Left renal cortex interstitium (tissue), 4 donors: ENCODE measurements at regions not wholly inside any gene's neighbourhood (a gene's known extent, or its start where the extent isn't known, plus 50 kb on each side); places are given as distances from the start of the nearest gene placed in this dataset.
"Not testable (repeated sequence)": the region's sequence is repeated elsewhere in the genome, so short reads cannot be mapped to it uniquely, and the experiment has no call there.

Experiments used
- DNase-seq, 4 donors: peaks; one replicate each; pipeline ENCODE4 v3.0.0-alpha.2; 2013; ENCODE audit warnings: low read depth in 4 of 4, low spot score in 2 of 4, missing footprints in 1 of 4

DNA sequence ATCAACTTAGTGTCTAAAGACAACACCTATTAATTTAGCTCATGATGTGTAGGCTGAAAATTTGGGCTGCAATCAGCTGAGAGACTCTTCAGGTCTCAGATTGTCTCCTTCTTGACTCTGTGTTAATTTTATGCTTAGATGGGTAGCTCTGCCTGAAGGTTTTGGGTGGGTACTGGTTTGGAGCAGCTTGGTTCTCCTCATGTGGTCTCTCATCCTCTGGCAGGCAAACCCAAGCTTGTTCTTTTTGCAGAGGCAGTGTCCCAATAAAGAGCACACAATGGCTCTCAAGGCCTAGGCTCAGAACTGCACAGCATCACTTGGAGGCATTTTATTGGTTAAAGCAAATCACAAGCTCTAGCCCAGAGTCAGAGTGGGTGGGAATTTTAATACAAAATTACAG is 280.6 kb downstream of the BTBD3 start:
- DNase-seq = no peak

- DNase-seq = no peak
These were observed 282.0 kb downstream of the BTBD3 start for GRCh38 chr20:12199703-12200102.

DNA sequence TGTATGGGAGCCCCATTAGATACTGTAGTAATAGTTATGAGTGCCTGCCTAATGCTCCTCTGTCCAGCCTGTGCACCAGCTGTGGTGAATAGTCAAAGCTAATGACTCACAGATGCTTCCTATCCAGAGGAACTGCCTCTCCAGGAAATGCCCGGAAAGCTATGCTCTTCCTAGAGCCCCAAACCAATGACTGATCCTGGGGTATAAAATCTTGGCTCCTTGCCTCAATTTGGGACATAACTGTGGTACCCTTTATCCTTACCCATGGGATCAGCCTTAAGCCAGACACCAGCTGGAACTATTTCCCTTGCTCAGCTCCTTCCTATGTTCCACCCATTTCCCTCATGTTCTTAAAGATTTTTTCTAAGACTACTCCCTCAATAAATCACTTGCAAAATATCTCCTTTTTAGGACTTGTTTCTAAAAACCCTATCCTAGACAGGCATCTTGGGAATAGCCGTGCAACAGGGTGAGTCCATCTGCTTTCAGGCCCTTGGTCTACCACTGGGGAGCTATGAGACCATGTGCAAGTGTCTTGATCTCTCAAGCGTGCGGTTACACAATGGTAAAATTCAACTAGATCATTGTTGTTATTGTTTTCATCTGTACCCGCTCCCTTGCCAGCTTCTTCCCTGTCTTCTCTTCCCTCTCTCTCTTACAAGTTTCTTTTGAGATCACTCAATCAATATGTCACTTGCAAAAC is 283.7 kb downstream of the BTBD3 start:
- no peak for DNase-seq

- DNase-seq = no peak
These were observed 285.7 kb downstream of the BTBD3 start for GRCh38 chr20:12203399-12203798.

DNA sequence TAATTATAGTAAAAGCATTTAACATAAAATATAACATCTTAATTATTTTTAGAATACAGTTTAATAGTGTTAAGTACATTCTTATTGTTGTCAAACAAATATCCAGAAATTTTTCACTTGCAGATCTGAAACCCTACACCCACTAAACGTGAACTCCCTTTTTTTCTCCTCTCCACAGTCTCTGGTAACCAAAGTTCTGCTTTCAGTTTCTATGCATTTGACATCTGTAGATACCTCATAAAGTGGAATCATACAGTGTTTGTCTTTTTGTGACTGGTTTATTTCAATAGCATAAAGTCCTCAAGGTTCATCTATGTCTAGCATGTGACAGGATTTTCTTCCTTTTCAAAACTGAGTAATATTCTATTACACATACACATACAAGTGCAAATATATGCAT is 286.3 kb downstream of the BTBD3 start:
- DNase-seq = no peak

DNA sequence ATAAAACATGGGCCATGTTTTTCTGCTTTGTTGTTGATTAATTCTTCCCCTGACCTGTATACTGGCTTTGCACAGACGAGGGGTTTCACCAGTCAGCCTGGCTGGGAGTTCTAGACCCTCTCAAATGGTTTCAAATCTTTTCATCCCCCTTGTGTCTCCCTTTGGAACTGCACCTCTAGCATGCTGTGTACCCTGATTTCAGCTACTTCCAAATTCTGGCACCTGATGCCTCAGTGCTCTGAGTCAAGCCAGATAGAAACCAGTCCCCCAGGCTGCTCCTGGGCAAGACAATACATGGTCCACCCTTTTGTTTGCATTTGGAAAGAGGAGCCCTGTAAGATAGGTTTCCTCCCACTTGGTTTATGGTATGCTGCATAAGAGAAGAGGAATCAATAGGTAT is 290.2 kb downstream of the BTBD3 start:
- no peak for DNase-seq

DNA sequence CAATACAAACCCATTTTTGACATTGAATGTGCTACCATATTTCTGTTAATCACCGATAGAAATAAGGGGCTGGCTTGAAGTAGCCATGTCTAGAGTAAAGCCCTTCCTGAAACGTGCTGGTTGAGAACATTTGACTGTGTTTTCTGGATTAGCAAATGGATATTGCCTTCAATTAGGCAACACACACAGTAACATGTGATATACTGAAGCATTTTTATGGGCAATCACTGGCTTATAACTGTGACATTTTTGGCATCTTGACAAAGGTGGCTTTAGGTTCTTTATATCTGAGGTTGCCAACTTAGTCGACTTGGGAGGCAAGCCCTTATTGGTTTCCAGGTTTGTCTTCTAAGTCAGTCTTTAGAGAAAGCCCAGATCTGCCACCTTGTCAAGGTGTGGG is 292.9 kb downstream of the BTBD3 start:
- DNase-seq = no peak

- no peak for DNase-seq
These were observed 293.7 kb downstream of the BTBD3 start for GRCh38 chr20:12211361-12211760.

GRCh38 chr20:12217382-12217781 is 299.7 kb downstream of the BTBD3 start:
- no peak for DNase-seq

- no peak for DNase-seq
These were observed 302.1 kb downstream of the BTBD3 start for GRCh38 chr20:12219798-12220197.

DNA sequence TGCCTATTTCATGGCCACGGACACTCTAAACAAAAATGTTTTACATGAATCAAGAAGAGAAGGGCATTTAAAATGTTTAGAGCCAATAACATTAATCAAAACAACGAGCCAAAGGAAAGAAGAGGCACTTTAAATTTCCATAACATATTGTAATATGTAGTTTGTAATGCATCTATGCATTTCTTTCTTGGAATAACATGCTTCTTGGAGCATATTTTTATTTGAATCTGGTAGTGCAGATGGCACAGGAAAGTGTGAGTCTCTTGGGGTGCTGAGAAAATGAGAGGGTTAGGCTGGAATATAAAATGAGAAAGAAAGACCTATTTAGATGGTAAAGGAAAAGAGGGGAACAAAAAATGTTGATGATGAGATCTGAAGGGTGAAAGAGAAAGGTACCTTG is 305.4 kb downstream of the BTBD3 start:
- DNase-seq = no peak

- DNase-seq = no peak
These were observed 308.2 kb downstream of the BTBD3 start for GRCh38 chr20:12225898-12226297.

DNA sequence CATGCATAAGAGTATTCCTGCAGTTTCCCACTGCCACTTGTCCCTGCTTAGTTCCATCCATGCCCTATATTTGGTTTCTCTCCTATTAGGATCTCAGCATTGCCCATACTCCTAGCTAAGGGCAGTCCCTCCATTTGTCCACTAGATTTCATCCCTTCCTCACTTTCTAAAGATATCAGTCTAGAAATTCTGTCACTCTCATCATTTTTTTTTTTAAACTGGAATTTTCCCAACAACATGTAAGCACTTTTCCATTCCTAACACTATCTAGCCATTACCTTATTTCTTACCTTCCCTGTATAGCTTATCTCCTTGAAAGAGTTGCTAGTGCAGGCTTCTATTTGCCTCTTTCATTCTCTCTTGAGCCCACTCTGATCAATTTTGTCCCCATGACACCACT is 312.2 kb downstream of the BTBD3 start:
- no peak for DNase-seq

GRCh38 chr20:12237772-12238171 is 320.1 kb downstream of the BTBD3 start:
- DNase-seq = no peak

DNA sequence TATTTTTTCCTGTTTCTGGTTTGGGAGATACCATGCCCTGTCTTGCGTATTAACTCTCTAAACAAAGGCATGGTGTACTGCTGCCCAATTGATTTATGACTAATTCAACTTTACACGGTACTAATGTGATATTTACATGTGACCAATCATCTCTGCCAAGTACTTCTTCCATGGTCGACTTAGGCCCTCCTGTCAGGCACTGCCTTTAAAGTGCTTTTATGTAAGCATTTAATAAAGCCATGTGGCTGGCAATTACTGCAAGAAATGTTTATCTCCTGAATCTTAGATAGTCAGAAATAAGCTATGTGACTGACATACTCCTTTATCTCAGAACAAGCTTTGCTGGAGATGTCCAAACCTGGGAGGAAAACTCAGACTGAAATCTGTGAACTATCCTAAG is 323.4 kb downstream of the BTBD3 start:
- no peak for DNase-seq

DNA sequence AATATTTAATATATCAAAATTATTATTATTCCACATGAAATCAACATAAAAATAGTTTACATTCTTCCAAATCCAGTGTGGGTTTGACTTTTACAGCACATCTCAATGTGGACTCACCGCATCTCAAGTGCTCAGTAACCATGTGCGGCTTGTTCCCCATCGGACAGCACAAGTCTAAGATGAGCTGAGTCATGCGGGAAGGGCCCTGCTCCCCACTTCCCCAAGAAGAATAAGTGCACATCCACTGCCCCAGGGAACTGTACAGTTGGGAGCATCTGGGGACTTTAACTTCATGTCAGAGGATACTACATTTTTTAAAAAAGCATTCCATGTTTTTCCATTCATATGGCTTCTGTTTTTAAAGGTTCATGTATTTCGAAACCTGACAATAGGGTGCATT is 325.6 kb downstream of the BTBD3 start:
- DNase-seq = no peak

GRCh38 chr20:12248481-12248880 is 330.8 kb downstream of the BTBD3 start:
- no peak for DNase-seq

DNA sequence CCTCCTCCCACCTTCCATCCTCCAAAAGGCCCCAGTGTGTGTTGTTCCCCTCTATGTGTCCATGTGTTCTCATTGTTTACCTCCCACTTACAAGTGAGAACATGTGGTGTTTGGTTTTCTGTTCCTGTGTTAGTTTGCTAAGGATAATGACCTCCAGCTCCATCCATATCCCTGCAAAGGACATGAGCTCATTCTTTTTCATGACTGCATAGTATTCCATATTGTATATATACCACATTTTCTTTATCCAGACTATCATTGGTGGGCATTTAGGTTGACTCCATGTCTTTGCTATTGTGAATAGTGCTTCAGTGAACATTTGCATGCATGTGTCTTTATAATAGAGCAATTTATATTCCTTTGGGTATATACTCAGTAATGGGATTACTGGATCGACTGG is 333.0 kb downstream of the BTBD3 start:
- not testable (repeated sequence) for DNase-seq

- no peak for DNase-seq
These were observed 335.1 kb downstream of the BTBD3 start for GRCh38 chr20:12252793-12253192.

DNA sequence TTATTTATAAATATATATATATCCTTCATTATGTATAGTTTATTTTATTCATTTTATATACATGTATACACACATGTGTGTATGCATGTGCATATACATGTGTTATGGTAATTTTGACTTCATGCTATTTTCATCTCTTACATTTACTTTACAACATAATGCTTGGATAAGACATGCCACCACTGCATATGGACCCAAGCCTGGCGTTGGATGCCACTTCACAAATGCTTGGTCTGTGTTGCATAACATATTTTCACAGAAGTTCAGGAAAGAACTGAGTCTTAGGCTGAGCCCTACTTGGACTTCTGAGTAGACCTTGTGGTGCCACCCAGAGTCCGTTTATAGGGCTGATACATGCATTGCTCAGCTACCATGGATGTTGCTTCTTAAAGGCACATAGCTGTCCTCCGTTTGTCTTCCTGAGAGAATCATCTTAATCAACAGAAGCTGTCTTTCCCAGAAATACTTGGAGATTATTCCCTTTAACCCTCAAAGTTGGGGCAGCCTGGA is 337.8 kb downstream of the BTBD3 start:
- no peak for DNase-seq

DNA sequence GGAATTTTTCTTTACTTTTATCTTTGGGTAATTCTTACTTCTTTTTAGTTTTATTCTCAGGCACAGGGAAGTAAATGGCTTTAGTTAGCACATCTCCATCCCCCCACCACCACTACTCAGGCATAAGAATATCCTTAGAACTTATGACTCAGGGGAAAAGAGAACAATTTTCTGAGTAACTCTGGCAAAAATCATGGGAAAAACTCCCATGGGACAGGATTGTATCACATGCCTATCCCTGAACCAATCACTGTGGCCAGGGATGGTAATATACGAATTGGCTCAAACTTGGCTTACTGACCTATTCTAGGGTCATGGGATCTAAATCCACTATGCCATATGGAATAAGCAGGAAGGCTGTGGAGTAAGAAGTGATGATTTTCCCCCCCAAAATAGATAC is 339.1 kb downstream of the BTBD3 start:
- no peak for DNase-seq

GRCh38 chr20:12262747-12263146 is 345.1 kb downstream of the BTBD3 start:
- DNase-seq = no peak

- no peak for DNase-seq
These were observed 347.0 kb downstream of the BTBD3 start for GRCh38 chr20:12264711-12265110.
